ENCODE measurements at regions not wholly inside any gene's neighbourhood (a gene's known extent, or its start where the extent isn't known, plus 50 kb on each side); places are given as distances from the start of the nearest gene placed in this dataset.

DNA sequence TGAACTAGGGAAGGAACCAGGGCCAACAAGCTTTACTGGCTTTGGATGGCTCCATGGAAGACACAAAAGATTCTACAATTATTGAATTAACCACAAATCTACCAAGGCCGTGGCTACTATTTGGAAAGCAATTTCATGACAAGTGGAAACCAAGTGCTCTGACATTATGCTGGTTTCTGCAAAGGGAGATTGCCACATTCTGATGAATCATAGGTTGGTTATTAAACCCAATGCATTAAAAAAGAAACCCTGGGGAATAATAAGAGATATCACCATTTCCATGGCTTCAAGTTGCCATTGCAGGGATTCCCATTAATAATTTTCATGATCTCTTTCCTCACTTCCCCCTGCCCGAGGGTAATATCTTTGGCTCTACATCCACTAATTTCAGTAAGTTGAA is 359.2 kb upstream of the NCAM2 start:
- DNase-seq (ENCODE audit: low read depth in 2 of 2): no peak

DNA sequence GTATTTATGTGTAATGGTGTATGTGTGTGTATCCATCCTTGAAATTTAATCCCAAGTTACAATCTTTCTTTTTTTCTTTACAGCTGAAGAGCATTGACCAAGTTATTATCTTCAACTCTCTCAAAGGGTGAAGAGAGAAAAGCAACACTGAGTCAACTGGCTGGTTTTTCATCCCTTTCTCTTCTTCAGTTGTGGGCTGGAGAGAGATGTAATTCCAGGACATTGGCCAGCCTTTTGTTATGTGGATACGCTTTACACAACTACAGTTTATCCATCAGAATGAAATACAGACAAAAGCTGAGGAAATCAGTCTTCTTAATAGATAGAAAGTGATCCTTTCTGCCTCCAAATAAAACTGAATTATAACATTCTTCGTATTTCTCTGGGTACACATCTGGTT is 357.0 kb upstream of the NCAM2 start:
- DNase-seq (ENCODE audit: low read depth in 2 of 2): no peak

DNA sequence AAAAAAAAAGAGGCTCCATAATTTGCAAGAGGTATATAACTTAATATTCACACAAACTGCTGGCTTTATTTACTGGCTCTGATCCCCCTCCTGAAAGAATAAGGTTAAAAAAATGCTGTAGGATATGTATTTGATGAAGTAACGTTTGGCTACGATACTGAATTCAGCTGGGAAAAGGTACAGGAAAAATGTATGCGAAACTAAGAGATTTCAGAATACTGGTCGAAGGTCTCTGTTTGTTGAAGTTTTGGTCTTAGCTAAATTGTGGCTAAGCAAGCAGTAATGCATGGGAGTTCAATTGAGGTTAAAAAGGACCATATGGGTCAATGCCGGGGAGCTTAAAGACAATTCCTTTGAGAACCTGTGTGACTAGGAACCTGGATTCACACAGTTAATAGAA is 355.5 kb upstream of the NCAM2 start:
- no peak for DNase-seq (ENCODE audit: low read depth in 2 of 2)

DNA sequence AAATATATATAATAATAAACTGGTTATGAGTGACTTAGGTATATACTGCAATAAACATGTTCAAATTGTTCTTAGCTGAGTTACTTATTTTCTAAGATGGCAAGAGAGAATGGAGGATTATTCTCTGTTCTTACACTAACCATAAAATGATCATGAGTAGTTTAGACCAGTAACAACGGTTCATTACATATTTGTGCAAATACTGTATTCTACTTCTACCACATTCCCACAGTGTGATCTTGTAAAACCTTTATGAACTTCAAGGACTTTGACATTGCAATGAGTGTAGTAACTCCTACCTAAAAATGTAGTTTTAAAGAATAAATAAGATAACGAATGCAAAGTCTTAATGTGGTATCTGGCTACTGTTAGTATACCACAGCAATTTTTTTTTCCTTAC is 353.7 kb upstream of the NCAM2 start:
- DNase-seq (ENCODE audit: low read depth in 2 of 2): no peak

DNA sequence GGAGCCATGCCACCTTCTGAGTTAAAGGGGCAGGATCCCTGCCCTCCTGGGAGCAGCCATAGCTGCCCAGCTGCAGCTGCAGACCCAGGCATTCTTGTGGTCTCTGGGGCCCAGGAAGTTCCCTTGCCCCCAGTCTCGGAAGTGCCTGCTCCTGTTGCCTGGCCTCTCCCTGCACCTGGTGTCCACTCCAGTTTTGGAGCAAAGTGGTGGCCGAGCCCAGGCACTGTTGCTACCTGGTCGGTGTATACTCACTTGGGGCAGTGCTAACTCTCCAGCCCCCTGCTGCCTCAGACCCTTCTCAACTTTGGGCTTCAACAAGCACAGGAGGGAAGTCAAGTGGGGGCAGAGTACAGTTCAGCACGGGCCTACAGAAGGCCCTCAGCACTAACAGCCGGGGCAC is 352.9 kb upstream of the NCAM2 start:
- DNase-seq (ENCODE audit: low read depth in 2 of 2): no peak

DNA sequence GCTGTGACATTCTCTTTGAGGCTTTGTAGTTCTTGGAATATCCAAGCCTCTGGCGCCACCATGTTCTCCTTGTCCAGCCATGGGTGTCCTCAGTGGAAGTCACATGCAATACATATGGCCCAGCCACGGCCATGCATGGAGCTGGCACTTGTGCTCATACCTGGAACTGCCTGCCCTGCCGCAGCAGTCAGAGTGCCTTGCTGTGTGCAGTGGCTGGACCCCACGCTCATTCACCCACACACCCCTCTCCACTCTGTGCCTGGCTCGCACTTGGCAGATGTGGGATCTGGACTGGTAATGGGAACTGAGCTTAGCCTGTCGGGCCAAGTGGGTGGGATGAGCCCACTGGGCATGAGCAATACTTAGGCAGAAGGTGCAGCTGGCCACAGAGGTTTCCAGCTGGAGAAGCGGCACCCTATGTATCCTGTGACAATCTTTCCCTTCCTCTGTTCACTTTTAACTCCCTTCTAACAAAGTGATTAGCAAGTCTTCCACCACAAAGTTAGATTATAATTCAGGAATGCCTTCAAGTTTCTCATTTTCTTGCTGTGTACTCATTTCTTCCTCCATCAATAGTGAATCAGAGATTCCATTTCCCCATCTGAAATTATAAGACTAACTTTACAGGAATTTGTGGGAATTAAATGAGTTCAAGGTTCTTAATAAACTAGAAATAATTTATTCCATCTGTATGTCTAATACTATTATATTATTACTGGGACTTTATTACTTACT is 351.6 kb upstream of the NCAM2 start:
- DNase-seq (ENCODE audit: low read depth in 2 of 2): no peak

DNA sequence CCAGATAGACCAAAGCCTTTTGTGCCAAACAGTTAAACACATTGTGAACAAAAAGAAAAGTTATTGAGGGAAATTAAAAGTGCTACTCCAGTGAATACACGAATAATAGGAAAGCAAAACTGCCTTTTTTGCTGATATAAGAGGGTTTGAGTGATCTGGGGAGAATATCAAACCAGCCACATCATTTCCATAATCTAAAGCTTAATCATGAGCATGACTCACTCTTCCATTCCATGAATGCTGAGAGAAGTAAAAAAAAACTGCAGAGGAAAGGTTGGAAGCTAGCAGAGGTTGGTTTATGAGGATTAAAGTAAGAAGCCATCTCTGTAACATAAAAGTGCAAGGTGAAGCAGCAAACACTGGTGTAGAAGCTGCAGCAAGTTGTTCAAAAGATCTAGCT is 350.6 kb upstream of the NCAM2 start:
- DNase-seq (ENCODE audit: low read depth in 2 of 2): no peak

DNA sequence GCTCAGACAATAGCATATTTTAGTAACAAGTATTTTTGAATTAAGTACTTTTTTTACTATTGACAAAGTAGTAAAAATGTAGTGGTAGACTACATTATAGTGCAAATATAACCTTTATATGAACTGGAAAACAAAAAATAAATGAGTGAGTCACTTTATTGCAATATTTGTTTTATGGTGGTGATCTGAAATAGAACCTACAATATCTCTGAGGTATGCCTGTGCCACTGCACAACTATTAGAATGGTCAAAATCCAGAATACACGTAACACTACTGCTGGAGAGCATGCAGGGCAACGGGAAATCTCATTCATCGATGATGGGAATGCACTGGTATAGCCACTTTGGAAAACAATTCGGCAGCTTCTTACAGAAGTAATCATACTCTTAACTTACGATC is 349.0 kb upstream of the NCAM2 start:
- no peak for DNase-seq (ENCODE audit: low read depth in 2 of 2)

DNA sequence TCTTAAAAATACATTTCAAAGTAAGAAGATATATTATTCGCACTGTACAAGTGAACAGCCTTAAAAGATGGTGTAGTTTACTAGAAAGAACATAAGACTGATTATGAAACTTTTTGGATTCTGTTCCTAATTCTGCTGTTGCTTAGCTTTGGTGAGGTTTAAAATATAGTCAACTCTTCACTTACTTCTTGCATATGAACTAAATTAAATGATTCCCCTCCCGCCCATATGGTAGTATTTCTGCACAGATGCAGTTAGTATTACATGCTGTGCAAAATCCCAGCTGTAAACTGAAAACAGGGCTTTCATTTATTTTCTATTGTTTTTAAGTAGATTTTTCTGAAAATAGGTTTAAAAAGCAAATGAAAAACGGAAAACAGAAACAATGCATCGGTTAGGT is 345.4 kb upstream of the NCAM2 start:
- no peak for DNase-seq (ENCODE audit: low read depth in 2 of 2)

DNA sequence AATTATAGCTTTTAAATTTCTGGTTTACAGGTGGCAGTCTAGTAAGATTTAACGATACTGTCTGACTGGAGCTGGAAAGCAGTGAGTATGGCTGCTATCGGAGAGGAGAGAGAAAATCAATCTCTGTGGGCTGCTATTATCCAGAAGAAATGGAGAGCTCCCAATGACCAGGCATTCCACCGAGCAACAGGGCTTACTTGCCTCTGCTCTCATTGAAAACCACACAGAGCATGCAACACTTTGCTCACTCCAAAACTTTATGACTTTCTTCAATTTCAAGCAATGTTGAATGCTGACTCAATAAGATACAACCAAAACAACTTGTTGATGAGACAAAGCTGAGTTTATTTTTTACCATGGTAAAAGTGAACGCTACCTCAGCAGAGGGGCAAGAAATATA is 337.0 kb upstream of the NCAM2 start:
- DNase-seq (ENCODE audit: low read depth in 2 of 2): no peak

DNA sequence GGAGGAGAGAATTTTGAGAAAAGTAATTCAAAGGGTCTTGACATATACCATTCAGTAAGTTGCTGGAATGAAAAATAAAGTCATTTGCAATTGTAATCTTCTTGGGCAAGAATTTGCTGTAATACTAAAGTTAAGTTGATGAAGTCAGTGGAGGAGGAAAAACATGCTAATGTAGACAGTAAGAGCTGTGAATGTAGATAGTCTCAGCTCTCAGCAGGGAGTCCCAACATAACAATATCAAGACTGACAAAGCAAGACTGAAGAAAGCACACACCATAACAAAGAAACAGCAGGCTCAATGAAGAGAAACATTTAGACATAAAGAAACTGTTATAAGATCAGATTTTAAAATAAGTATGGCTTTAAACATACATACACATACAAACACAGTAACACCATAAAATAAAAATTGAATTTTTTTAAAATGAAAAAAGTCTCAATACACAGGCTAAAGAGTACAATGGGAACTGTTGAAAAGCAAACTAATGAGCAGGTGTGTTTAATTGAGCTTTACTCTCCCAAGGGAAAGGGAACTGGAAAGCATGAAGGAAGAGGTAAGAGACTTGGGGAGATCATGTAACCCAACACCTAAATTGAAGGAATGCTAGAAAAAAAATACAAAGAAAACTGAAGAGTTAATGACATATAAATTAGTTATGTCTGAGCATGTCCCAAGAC is 336.3 kb upstream of the NCAM2 start:
- no peak for DNase-seq (ENCODE audit: low read depth in 2 of 2)

DNA sequence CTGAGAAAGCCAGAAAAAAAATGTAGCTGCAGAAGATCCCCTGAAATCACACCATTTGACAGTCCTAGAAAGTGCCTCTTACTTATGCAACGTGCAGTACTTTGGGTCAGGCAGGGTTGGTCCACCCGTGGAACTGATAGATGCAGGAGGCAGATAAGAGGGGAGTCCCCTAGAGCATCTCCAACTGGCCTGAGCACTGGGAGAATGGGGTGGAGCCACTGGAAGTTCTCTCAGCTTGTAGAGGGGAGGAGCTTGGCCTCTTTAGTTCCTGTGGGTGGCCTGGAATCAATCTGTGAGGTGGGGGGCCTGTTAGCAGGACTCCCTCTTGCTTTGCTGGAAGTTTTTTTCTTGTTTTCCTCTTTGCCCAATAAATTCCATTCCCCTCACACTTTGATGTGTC is 335.7 kb upstream of the NCAM2 start:
- no peak for DNase-seq (ENCODE audit: low read depth in 2 of 2)

DNA sequence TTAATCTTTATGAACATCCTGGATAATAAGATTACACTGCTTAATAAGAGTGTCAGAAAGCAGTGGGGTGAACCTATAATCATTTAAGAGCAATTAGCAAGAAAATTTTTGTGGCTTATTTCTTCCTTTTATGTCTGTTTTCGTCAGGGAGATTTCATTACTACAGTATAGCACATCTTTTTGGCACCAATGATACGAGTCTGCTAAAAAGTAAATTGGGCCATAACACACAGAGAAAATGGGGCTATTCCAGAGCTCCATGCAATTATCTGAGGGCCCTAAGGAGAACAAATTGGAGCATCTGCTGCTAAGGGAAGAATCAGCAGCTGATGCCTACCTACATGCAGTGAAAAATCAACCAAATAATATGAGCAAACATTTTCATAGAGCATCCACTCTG is 330.3 kb upstream of the NCAM2 start:
- DNase-seq (ENCODE audit: low read depth in 2 of 2): no peak

DNA sequence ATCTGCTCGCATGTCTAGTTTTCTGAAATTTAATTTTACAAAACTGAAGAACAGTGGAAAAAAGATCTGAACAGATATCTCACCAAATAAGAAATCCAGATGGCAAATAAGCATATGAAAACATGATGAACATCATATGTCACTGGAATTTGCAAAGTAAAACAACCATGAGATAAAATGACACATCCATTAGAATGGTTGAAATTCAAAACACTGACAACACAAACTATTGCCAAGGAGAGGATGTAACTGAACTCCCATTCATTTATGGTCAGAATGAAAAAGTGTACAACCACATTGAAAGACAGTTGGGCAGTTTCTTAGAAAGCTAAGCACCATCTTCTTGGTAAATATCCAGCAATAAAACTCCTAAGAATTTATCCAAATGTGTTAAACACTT is 312.7 kb upstream of the NCAM2 start:
- DNase-seq (ENCODE audit: low read depth in 2 of 2): no peak

DNA sequence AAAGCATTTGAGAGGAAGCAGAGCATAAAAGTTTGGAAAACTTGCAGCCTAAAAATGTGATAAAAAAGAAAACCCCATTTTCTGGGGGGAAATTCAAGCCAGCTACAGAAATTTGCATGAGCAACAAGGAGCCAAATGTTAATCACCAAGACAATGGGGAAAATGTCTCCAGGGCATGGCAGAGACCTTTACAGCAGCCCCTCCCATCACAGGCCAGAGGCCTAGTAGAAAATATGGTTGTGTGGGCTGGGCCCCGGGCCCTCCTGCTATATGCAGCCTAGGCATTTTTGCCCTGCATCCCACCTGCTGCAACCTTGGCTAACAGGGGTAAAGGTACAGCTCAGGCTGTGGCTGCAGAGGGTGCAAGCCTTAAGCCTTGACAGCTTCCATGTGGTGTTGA is 299.6 kb upstream of the NCAM2 start:
- DNase-seq (ENCODE audit: low read depth in 2 of 2): no peak

DNA sequence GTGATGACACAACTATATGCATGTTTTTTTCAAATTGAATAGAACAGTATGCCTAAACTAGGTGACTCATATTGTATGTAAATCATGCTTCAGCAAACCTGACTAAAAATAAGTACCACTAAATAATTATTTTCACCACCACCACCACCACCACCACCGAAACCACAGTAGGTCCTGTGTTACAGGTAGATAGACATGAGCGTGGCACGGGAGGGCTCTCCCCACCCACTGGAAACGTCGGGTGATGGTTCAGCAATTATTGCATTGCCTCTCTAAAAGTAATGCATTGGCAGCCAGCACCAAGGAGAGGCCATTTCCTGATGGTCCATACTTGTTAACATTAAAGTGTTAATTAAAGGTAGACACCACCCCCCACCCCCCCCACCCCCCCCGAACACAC is 297.0 kb upstream of the NCAM2 start:
- DNase-seq (ENCODE audit: low read depth in 2 of 2): no peak

DNA sequence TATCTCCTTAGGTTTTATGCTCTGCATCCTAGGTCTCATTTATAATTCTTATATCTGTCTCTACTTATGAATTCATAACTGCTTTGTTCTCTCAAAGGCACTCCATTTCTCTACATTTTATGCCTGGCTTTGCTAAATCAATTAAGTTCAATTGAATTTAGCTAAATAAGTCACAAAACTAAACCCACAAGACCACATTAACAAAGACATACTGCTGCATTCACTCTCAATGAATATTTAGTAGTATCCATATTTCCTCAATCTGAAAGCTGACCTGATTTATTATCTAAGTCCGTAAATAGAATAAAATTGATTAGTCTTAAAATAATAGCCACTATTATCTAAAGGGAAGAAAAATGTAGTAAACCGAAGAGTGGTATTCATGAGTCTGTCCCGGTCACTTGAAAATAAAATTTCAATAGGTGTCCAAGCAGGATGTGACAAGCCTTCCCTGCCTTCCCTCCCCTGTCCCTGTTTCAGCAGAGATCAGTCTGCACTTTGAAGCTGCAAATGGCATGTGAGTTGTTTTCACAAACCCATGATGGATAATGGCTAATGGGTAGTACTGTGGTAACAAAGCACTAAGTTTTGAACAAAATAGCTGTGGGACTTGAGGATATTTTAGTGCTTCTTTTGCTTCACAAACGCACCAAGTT is 295.0 kb upstream of the NCAM2 start:
- DNase-seq (ENCODE audit: low read depth in 2 of 2): no peak

DNA sequence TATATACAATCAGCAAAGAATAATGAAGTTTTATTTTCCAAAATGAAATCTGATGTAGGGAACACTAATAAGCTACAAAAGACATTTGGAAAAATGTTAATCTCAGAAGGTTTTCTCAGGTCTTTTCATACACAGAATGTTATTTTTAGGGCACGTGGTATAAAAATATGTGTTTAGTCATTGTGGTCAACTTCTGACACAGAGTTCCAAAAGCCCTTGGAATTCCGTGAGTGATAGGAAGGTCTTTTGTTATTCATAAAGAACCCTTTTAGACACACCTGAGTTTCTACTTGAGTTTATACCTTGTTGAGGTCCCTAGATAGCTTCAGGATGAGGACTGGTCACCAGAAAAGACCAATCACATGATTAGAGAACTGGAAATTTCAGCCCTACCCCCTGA is 277.6 kb upstream of the NCAM2 start:
- no peak for DNase-seq (ENCODE audit: low read depth in 2 of 2)

DNA sequence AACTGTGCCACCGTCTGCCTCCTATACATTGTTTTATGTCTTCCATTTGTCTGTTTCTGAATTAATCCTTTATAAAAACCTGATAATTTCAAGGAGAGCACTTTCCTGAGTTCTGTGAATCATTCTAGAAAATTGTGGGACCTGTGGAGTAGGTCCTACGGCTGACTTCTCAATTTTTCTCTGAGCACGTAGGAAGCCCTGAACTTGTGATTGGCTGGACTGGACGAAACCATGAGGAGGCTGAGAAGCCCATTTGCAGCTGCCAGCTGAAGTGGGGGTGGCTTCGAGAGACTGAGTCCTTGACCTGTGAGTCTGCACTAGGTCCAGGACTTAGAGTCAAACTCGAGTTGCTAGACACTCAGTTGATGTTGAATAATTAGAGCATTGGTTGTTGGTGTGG is 277.1 kb upstream of the NCAM2 start:
- no peak for DNase-seq (ENCODE audit: low read depth in 2 of 2)

DNA sequence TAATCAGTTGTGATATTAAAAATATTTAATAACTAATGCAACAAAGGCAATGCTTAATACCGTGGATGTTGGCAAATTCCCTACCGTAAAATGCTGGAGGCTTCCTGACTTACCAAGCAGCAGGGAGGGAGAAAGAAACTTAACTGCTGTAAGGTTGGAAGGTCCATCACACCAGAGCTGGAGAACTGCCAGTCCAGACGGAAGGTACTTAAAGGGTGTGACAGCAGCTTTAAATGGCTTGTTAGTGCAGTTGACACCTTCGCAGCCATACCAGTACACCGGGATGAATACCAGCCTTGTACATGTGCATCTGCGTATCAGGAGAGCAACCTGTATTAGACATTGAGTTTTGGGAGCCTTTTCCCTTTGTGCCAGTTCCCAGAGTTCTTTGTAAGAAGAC is 269.5 kb upstream of the NCAM2 start:
- no peak for DNase-seq (ENCODE audit: low read depth in 2 of 2)

DNA sequence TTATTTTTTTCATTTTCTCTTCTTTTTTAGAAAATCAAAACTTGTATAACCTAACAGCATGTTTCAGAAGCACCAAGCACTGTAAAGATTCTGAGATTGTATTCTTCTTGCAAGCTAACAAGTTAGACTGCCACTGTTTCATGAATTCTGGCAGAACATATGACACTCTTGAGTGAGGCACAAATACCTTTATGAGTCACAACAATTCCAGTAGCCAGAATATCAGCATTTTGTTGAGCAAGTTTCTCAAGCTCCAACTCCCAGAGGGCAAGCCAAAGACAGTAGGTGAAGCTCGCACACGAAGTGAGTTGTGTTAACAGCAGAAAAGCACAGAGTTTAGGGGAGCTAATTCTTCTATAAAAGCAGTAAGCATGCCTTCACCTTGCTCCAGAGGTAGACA is 268.8 kb upstream of the NCAM2 start:
- DNase-seq (ENCODE audit: low read depth in 2 of 2): no peak

DNA sequence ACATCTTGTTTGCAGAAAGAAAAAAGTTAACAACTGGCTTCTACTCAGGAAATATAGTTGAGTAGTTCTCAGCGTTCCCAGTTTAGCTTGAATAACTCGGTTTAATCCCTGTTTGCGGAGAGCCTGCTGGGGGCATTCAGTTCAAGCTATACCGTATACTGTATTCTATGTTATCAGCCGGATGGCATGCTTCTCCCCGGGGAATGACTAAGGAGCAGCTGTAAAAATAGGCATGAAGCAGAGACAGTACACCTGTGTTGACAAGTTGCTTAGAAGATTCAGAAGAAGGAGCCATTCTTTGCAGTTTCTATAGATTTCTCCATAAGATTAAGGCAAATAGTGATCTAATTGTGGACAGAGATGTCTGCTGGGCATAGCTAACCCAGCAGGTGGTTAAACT is 267.8 kb upstream of the NCAM2 start:
- DNase-seq (ENCODE audit: low read depth in 2 of 2): no peak

DNA sequence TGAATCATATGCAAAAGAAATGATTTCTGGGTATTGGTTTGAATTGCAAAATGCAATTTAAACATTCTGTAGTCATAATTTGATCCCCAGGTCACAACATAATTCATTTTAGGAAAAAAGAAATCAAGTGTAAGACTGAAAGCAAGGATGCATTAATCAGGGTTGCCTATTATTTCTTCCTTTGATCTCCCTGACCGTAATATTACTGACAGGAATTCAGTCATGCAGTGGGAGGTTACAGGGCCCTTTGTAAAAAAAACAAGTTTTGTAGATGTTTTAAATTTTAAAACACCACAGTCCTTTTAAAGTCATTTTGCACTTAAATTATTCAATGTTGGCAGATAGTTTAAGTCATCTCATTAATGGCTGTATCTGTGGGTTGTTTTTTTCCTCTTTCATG is 263.0 kb upstream of the NCAM2 start:
- DNase-seq (ENCODE audit: low read depth in 2 of 2): no peak

Data from stimulated activated CD8-positive, alpha-beta memory T cell treated with anti-CD3 and anti-CD28 coated beads, Interleukin-7, amount 100 ng/mL, for 4 hours (primary cell).